Hepatocyte (in vitro differentiated cells): ENCODE measurements at regions not wholly inside any gene's neighbourhood (a gene's known extent, or its start where the extent isn't known, plus 50 kb on each side); places are given as distances from the start of the nearest gene placed in this dataset.

Experiments
- DNase-seq: peaks from one replicate; pipeline ENCODE4 v3.0.0-alpha.2; 2016; ENCODE audit warnings: low spot score
- H2AFZ ChIP-seq: fragments of 200-600 bp; sonication (generic); 2 replicates; pipeline ENCODE4 v1.6.0; 2016; ENCODE audit warnings: antibody characterized with exemption, mild to moderate bottlenecking
- H3K27ac ChIP-seq: fragments of 200-600 bp; sonication (generic); 2 replicates; pipeline ENCODE4 v1.5.1; 2016; ENCODE audit warnings: mild to moderate bottlenecking
- H3K27me3 ChIP-seq: fragments of 200-600 bp; sonication (generic); 2 replicates; pipeline ENCODE4 v1.6.1; 2016
- H3K36me3 ChIP-seq: fragments of 200-600 bp; sonication (generic); replicated peaks from 2 replicates; pipeline ENCODE4 v1.5.1; 2016; ENCODE audit warnings: low read depth; ENCODE audit not compliant: insufficient read depth
- H3K4me1 ChIP-seq: fragments of 200-600 bp; sonication (generic); 2 replicates; pipeline ENCODE4 v1.5.1; 2016; ENCODE audit warnings: mild to moderate bottlenecking, moderate library complexity; ENCODE audit not compliant: insufficient read depth
- H3K4me2 ChIP-seq: fragments of 200-600 bp; sonication (generic); 2 replicates; pipeline ENCODE4 v1.6.0; 2016
- H3K4me3 ChIP-seq: fragments of 200-600 bp; sonication (generic); 2 replicates; pipeline ENCODE4 v1.5.1; 2016; ENCODE audit warnings: mild to moderate bottlenecking
- H3K79me2 ChIP-seq: fragments of 200-600 bp; sonication (generic); 2 replicates; pipeline ENCODE4 v1.6.0; 2017; ENCODE audit warnings: mild to moderate bottlenecking
- H3K9me2 ChIP-seq: fragments of 200-600 bp; sonication (generic); replicated peaks from 2 replicates; pipeline ENCODE4 v1.6.0; 2017; ENCODE audit warnings: mild to moderate bottlenecking; ENCODE audit not compliant: insufficient read depth
- H3K9me3 ChIP-seq: fragments of 200-600 bp; sonication (generic); 2 replicates; pipeline ENCODE4 v1.5.1; 2016; ENCODE audit warnings: low read depth, mild to moderate bottlenecking
- H4K20me1 ChIP-seq: fragments of 200-600 bp; sonication (generic); 2 replicates; pipeline ENCODE4 v1.6.0; 2016; ENCODE audit warnings: mild to moderate bottlenecking; ENCODE audit not compliant: insufficient read depth, poor library complexity, severe bottlenecking
- CTCF ChIP-seq: fragments of 200-600 bp; sonication (generic); IDR thresholded peaks from 2 replicates; pipeline ENCODE4 v1.5.1; 2016; ENCODE audit warnings: antibody characterized with exemption, mild to moderate bottlenecking; ENCODE audit not compliant: poor library complexity
- EZH2 ChIP-seq: fragments of 200-600 bp; sonication (generic); IDR thresholded peaks from 2 replicates; pipeline ENCODE4 v1.6.1; 2016; ENCODE audit warnings: antibody characterized with exemption, mild to moderate bottlenecking, borderline replicate concordance
- EZH2phosphoT487 ChIP-seq: fragments of 200-600 bp; sonication (generic); IDR thresholded peaks from one replicate; pipeline ENCODE4 v1.6.1; 2018; ENCODE audit warnings: antibody characterized with exemption, mild to moderate bottlenecking, low read depth, moderate library complexity; ENCODE audit not compliant: unreplicated experiment, severe bottlenecking
- WGBS: methylation state at CpG from one replicate; pipeline ENCODE4 v1.1.6; 2016; ENCODE audit warnings: low lambda C conversion rate; ENCODE audit errors: missing lambda C conversion rate; 5-methylcytosine and 5-hydroxymethylcytosine counted together

- TF ChIP-seq EZH2 (no peak), EZH2phosphoT487 (no peak), CTCF (no peak)
- no peak for DNase-seq
- H2AFZ ChIP-seq, result no peak overlapping the region
- no peak overlapping the region for H3K4me2 ChIP-seq
- H4K20me1 ChIP-seq, result no peaks in the 10 kb centered on the region
- no peaks in the 10 kb centered on the region for H3K9me2 ChIP-seq
- no peaks in the 10 kb centered on the region for H3K27me3 ChIP-seq
- H3K27ac ChIP-seq, result no peak overlapping the region
- no peaks in the 10 kb centered on the region for H3K79me2 ChIP-seq
- H3K4me3 ChIP-seq, result no peak overlapping the region
- H3K36me3 ChIP-seq, result no peaks in the 10 kb centered on the region
- H3K9me3 ChIP-seq, result no peaks in the 10 kb centered on the region
- WGBS, result 90% methylated on average over 2 of the region's 2 CpGs
- H3K4me1 ChIP-seq, result no peaks in the 10 kb centered on the region
Observed at GRCh38 chr3:146914409-146914808, 309.3 kb upstream of the PLSCR5 start.

GRCh38 chr3:146912241-146913015, 307.3 kb upstream of the PLSCR5 start:
- Histone ChIP-seq H2AFZ (no peak overlapping the region), H3K27me3 (no peaks in the 10 kb centered on the region), H3K79me2 (no peaks in the 10 kb centered on the region), H3K36me3 (no peaks in the 10 kb centered on the region), H3K4me3 (no peak overlapping the region), H4K20me1 (no peaks in the 10 kb centered on the region), H3K4me1 (no peaks in the 10 kb centered on the region), H3K27ac (no peak overlapping the region), H3K4me2 (no peak overlapping the region), H3K9me2 (no peaks in the 10 kb centered on the region), H3K9me3 (no peaks in the 10 kb centered on the region)
- TF ChIP-seq CTCF (no peak), EZH2 (no peak), EZH2phosphoT487 (no peak)
- WGBS, result 85% methylated on average over 8 of the region's 8 CpGs
- no peak for DNase-seq

GRCh38 chr3:146903927-146904326, 298.8 kb upstream of the PLSCR5 start:
- no peak overlapping the region for H3K4me3 ChIP-seq
- H3K9me2 ChIP-seq, result no peaks in the 10 kb centered on the region
- no peaks in the 10 kb centered on the region for H3K27me3 ChIP-seq
- no peaks in the 10 kb centered on the region for H4K20me1 ChIP-seq
- H3K36me3 ChIP-seq, result no peaks in the 10 kb centered on the region
- no peaks in the 10 kb centered on the region for H3K79me2 ChIP-seq
- no peaks in the 10 kb centered on the region for H3K9me3 ChIP-seq
- DNase-seq, result no peak
- TF ChIP-seq CTCF (no peak), EZH2 (no peak), EZH2phosphoT487 (no peak)
- no peak overlapping the region for H3K4me2 ChIP-seq
- no peak overlapping the region for H2AFZ ChIP-seq
- no peaks in the 10 kb centered on the region for H3K4me1 ChIP-seq
- H3K27ac ChIP-seq, result no peak overlapping the region
- 79% methylated on average over 3 of the region's 3 CpGs for WGBS
